DMS79 (cell line): ENCODE measurements at regions not wholly inside any gene's neighbourhood (a gene's known extent, or its start where the extent isn't known, plus 50 kb on each side); places are given as distances from the start of the nearest gene placed in this dataset.

Experiments
- DNase-seq: peaks from one replicate; lab custom pipeline; 2025; lab: John Stamatoyannopoulos, UW

- no peak for DNase-seq
Observed at GRCh38 chr18:71899183-71899582, 645.0 kb downstream of the CBLN2 start.

GRCh38 chr18:71887509-71887908 is 656.6 kb downstream of the CBLN2 start:
- no peak for DNase-seq

GRCh38 chr18:71878226-71878625 is 665.9 kb downstream of the CBLN2 start:
- DNase-seq, result no peak

- DNase-seq, result no peak
Observed at GRCh38 chr18:71873695-71874094, 670.4 kb downstream of the CBLN2 start.

DNA sequence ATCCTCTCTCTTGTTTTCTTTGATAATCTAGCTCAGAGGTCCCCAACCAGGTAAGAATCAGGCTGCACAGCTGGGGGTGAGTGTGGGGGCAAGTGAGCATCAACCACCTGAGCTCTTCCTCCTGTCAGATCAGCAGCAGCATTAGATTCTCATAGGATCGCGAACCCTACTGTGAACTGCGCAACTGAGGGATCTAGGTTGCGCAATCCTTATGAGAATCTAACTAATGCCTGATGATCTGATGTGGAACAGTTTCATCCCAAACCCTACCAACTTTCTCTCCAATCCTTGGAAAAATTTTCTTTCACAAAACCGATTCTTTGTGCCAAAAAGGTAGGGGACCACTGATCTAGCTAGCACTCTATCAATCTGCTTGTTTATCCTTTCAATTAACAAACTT is 678.3 kb downstream of the CBLN2 start:
- no peak for DNase-seq

DNA sequence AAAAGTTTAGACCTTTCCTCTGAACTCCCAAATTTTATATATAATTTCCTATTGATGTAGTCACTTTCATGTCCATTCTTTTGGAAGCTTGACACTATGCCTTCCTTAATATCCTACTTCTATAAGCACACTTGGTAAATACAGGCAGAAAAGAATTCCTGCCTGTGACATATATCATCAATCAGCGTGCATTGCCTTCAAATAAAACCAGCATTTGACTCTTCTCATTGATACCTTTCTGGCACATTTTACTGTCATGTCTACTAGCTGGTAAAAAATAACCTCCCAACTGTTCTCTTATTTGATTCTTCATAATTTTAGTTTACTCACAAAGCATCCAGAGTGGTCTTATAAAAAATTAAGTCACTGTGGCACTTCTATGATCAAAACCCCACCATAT is 693.5 kb downstream of the CBLN2 start:
- no peak for DNase-seq

GRCh38 chr18:71849407-71849806 is 694.7 kb downstream of the CBLN2 start:
- DNase-seq, result no peak

DNA sequence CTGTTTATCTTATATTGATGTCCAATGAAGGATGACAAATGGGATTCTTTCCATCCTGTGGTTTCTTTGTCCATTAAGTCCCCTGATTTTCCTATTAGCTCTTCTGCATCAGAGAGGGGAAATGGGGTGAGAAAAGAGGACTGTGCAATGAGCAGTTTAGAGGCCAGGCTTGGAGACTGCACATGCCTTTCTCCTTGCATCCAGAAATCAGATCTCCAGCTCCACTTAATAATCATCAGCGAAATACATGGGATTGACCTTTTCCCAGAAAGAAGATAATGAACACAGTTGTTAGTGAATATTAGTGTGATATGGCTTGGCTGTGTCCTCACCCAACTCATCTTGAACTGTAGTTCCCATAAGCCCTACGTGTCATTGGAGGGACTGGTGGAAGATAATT is 697.4 kb downstream of the CBLN2 start:
- no peak for DNase-seq

- DNase-seq, result no peak
Observed at GRCh38 chr18:71844814-71845213, 699.3 kb downstream of the CBLN2 start.

DNA sequence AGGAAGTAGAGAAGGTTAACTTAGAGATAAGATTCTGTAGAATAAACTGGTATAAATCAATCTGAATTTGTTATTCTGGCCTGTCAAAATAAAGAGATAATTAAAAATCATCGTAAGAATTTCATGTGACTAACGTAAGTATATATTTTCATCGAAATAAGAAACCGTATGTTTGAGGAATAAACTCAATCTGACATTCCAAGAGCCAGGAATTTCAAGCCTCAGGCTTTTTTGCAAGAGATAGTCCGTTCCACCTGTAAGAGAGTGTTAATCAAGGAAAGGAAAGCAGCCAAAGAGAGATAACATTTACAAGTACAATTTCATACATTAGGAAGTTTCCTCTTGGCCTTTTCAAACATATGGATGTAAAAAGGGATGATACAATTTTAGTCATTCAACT is 701.5 kb downstream of the CBLN2 start:
- DNase-seq, result no peak

DNA sequence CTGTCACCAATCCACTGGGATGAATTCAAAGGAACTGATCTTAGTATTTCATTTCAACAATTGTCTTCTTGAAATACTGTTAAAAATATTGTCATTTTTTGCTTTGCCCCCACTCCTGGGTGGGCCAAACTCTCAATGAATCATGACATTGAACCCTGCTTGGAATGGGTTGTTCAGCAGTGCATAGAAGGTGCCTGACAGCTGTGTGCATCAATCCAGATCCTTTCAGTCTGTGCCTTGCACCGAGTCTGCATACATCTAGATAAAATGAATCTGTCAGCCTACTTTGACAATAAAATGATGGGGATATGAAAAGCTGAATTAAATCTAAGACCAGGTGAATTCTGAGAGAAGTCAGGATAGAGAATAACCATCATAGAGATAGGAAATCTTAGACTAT is 706.6 kb downstream of the CBLN2 start:
- no peak for DNase-seq

DNA sequence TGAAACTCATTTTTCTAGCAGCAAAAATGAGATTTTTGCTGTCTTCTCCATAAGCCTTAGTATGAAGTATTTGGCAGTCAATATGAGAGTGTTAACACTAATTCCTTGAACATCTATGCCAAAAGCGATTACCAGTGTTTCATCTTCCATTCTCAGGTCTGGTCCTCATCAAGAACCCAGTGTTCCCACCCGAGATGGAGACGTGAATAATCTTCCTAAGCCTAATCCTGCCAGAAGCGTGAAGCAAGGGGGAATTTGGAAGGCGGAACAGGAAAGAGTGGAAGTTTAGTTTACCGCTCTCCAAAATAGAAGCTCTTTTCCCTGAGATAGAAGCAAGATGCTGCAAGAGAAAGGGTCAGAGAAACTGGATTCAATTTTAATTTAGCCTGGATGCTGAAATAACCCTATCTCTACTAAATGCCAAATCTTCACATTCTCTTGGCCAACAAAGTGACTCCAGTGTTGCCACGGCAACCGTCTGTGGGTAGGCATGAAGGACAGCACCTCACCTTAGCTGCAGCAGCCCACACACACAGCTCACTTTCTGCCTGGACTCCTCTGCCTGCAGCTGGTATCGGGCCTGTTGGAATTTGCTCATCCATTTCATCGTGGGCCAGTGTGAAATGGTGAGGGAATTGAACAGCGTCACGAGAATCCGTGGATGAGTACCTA is 711.1 kb downstream of the CBLN2 start:
- no peak for DNase-seq

GRCh38 chr18:71831039-71831438 is 713.1 kb downstream of the CBLN2 start:
- DNase-seq, result no peak

DNA sequence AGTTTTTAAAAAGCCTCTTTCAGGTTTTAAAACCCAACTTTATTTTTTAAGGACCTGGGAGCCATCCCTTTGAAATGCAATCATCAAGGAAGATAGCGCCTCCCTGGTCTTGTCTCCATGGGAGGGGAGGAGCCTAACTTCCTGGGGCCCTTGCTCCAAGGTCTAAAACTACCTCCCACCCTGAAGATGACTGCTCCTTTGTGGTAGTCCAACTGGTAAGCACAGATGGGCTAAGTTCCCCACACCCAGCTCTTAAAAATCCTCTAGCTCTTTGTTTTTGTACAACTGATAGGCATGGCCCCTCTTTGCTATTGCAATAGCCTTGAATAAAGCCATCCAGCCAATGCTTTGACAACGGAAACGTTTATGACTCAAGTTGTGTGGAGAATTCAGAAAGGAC is 716.8 kb downstream of the CBLN2 start:
- DNase-seq, result no peak

DNA sequence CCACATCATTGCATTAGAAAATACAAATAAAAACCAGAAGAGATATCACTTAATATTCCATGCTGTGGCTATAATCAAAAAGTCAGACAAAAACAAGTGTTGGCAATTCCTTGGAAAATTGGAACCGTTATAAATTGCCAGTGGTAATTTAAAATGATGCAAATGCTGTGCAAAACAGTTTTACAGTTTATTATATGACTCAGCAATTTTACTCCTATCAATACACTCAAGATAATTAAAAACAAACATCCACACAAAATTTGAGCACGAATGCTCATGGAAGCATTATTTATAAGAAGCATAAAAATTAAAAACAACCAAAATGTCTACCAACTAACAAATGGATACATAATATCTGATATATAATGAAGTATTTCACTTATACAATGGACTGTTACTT is 728.8 kb downstream of the CBLN2 start:
- no peak for DNase-seq

DNA sequence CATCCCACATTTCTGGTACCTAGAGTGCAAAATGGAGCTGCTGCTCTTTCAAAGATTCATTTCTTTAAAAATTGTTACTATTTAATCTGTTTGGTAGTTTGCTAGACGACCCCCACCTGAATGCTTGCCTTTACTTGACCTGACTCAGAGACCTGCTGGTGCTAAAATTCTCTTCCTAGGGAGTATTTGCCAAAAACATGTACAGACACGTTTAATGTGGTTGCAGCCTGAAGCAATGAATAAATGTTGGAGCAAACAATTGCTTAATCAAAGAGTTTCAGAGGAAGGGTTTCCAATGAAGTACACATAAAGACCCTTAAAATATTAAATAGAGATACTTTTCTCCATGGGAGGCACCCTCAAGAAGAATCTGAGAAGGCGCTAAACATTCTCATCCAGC is 734.4 kb downstream of the CBLN2 start:
- peak; percentile 44 for DNase-seq

DNA sequence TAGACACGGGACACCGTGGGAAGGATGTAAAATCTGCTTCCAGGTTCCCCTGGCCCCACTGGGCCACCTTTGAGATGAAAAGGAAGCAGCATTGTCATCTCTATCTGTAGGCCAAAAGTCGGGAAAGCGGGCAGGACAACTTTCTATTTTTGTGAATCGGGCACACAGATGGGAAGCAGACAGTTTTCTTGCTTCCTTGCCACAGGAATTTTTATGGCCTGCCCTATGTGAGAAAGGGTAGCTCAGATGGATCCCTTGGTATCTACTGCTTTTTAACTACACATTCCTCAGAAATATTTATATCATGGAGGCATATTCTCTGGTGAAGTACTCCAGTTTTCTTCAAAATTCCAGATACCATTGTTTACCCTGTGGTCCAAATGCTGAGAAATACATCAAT is 735.5 kb downstream of the CBLN2 start:
- DNase-seq, result no peak

- no peak for DNase-seq
Observed at GRCh38 chr18:71807586-71807985, 736.6 kb downstream of the CBLN2 start.

GRCh38 chr18:71798986-71799673 is 745.0 kb downstream of the CBLN2 start:
- no peak for DNase-seq

DNA sequence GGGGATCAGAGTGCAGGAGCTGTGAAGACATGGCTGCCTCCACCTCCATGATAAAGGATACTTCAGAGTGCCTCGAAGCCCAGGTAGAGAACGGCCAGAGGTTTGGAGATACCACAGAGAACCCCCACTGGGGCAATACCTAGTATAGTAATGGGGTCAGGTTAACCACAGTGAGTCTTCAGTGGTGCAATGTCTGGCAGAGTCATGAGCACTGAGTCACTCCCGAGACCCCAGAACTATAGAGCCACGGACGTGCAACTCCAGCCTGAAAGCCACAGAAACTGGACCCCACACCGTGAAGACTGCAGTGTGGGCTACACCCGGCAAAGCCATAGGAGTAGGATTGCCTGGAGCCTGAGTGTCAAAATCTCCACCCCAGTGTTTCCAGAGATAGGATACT is 746.6 kb downstream of the CBLN2 start:
- DNase-seq, result no peak

- no peak for DNase-seq
Observed at GRCh38 chr18:71784777-71785176, 759.4 kb downstream of the CBLN2 start.

DNA sequence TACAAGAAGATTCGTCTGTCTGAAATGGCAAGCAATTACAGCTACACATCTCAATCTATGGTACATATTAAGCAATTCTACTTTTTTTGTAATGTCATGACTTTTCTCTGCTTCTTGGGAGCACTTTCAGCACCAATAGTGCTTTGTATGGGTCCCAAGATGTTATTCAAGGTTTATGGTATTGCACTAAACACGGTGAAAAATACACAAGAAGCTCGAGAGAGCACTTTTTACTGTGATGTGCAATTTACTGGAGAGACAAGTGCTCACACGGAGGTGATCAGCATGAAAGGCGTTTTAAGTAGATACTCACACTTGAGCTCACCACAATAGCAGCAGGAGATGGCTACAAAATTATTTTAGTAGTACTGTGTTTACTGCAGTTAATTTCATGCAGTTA is 783.6 kb downstream of the CBLN2 start:
- peak; percentile 79 for DNase-seq

- DNase-seq, result no peak
Observed at GRCh38 chr18:71754246-71754645, 789.9 kb downstream of the CBLN2 start.

DNA sequence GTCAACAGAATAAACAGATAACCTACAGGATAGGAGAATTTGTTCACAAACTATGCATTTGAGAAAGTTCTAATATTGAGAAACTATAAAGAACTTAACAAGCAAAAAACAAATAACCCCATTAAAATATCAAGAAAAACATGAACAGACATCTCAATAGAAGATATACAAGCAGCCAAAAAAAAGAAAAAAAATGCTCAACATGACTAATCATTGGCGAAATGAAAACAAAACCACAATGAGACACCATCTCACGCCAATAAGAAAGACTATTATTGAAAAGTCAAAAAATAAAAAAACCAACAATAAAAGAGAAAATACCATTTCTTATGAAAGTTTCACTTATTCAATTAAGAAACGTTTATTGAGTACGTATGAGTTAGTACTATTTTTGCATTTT is 800.5 kb downstream of the CBLN2 start:
- no peak for DNase-seq
